ENCODE measurements at regions not wholly inside any gene's neighbourhood (a gene's known extent, or its start where the extent isn't known, plus 50 kb on each side); places are given as distances from the start of the nearest gene placed in this dataset.
"Not testable (repeated sequence)": the region's sequence is repeated elsewhere in the genome, so short reads cannot be mapped to it uniquely, and the experiment has no call there.

DNA sequence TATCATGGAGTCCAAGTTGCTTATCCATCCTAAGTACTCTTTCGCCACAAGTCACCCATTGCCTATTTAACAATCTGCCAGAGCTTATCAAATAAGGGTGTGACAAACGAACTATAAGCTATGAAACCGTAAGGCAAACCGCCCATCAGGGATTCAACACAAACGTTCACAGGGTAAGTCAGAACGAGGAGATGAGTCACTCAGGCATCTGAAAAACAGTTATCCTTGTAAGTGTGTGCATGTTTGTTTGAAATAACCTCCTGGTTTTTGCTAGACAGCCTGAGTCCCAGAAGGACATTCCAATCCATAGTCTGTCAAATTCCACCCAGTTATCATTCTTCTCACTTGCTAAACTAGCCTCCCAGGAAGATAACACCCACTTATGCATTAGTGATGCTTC is 299.1 kb downstream of the PAX3 start:
- intact Hi-C loops (cut with micrococcal nuclease), result no loop called here
- Mint-ChIP-seq H3K27ac (no peak overlapping the region), H3K27me3 (no peaks in the 10 kb centered on the region), H3K36me3 (ENCODE audit: low read depth) (no peaks in the 10 kb centered on the region), H3K4me3 (no peak overlapping the region), H3K4me1 (ENCODE audit: low read depth) (no peaks in the 10 kb centered on the region), H3K9me3 (no peaks in the 10 kb centered on the region)

DNA sequence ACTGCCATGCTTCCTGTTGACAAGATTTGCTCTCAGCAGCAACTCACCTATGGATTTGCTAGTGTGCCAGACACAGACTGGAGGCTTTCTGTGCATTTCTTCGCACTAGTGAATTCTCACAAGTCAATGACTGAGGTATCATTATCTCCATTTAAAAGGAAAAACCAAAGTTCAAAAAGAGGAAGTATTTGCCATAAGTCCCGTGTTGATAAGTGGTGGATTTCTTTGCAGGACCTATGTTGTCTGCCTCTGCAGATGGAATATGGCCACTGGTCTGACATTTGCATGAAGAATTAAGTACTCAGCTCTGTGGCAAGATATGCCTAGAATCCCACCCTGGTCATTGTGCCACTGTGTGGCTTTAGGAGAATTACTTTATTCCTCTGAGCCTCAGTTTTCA is 299.6 kb downstream of the PAX3 start:
- Mint-ChIP-seq H3K27me3 (no peaks in the 10 kb centered on the region), H3K36me3 (ENCODE audit: low read depth) (no peaks in the 10 kb centered on the region), H3K4me1 (ENCODE audit: low read depth) (no peaks in the 10 kb centered on the region), H3K27ac (no peak overlapping the region), H3K4me3 (no peak overlapping the region), H3K9me3 (no peaks in the 10 kb centered on the region)
- intact Hi-C loops (cut with micrococcal nuclease), result no loop called here

DNA sequence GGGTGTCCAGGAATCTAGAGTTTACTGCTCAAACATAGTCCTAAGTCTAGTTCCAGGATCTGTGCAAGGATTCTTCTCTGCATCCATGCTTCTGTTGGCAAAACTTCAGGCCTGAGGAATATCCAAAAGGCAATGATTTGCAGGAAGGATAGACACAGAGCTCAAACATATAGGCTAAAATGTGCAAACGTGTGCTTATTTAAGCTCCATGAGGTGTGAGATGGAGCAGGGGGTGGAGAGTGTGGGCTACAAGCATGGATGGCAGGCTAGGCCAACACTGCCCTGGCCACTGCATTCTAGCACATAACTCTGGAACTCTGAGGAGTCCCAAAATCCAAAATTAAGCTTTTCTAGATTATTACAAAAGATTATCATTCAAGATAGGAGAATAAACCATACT is 301.1 kb downstream of the PAX3 start:
- no peaks in the 10 kb centered on the region for H3K4me1 Mint-ChIP-seq (ENCODE audit: low read depth)
- intact Hi-C loops (cut with micrococcal nuclease), result no loop called here
- no peaks in the 10 kb centered on the region for H3K27me3 Mint-ChIP-seq
- H3K4me3 Mint-ChIP-seq, result no peak overlapping the region
- H3K36me3 Mint-ChIP-seq (ENCODE audit: low read depth), result no peaks in the 10 kb centered on the region
- no peaks in the 10 kb centered on the region for H3K9me3 Mint-ChIP-seq
- no peak overlapping the region for H3K27ac Mint-ChIP-seq

DNA sequence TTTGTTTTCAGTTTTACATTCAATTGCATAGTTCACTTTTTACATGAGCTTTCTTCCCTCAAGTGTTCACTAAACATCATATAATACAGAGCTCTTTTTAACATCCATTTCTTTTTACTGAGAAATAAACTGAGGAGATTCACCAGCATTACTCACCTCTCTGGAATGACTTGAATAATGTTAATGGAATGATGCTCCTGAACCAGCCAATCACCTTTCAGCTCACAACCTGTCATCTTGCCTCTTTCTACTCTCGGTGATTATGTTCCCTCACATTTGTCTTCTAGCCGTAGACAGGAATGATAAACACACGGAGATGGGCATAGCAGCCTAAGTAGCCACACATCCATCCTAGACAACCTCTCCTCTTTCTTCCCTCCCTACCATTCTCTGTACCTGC is 301.7 kb downstream of the PAX3 start:
- Mint-ChIP-seq H3K4me1 (ENCODE audit: low read depth) (no peaks in the 10 kb centered on the region), H3K27me3 (no peaks in the 10 kb centered on the region), H3K4me3 (no peak overlapping the region), H3K9me3 (no peaks in the 10 kb centered on the region), H3K27ac (no peak overlapping the region), H3K36me3 (ENCODE audit: low read depth) (no peaks in the 10 kb centered on the region)
- intact Hi-C loops (cut with micrococcal nuclease), result no loop called here

DNA sequence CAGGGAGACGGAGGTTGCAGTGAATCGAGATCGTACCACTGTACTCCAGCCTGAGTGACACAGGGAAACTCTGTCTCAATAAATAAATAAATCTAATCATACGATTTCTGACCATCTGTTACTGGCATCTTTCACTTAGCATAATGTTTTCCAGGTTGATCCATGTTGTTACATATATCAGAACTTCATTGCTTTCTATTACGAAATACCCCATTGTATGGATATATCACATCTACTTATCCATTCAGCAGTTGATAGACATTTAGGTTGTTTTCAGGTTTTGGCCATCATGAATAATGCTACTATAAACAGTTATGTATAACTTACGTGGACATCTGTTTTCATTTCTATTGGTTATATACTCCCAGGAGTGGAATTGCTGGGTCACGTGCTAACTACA is 303.9 kb downstream of the PAX3 start:
- Mint-ChIP-seq H3K4me3 (no peak overlapping the region), H3K27me3 (no peaks in the 10 kb centered on the region), H3K4me1 (ENCODE audit: low read depth) (no peaks in the 10 kb centered on the region), H3K36me3 (ENCODE audit: low read depth) (no peaks in the 10 kb centered on the region), H3K27ac (no peak overlapping the region), H3K9me3 (no peaks in the 10 kb centered on the region)
- intact Hi-C loops (cut with micrococcal nuclease), result no loop called here

DNA sequence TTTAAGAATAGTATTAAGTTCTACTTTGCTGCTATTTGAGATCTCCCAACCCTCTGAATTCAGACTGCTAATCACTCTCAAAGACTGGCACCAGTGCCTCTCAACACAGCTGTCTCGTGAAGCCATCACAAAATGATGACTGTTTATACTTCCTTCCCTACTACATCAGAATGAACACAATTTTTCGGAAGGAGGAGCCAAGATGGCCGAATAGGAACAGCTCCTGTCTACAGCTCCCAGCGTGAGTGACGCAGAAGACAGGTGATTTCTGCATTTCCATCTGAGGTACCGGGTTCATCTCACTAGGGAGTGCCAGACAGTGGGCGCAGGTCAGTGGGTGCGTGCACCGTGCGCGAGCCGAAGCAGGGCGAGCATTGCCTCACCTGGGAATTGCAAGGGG is 314.4 kb downstream of the PAX3 start:
- intact Hi-C loops (cut with micrococcal nuclease); H3K36me3 Mint-ChIP-seq (ENCODE audit: low read depth); H3K27me3 Mint-ChIP-seq; H3K4me1 Mint-ChIP-seq (ENCODE audit: low read depth); H3K4me3 Mint-ChIP-seq; H3K27ac Mint-ChIP-seq; H3K9me3 Mint-ChIP-seq: not testable (repeated sequence)

DNA sequence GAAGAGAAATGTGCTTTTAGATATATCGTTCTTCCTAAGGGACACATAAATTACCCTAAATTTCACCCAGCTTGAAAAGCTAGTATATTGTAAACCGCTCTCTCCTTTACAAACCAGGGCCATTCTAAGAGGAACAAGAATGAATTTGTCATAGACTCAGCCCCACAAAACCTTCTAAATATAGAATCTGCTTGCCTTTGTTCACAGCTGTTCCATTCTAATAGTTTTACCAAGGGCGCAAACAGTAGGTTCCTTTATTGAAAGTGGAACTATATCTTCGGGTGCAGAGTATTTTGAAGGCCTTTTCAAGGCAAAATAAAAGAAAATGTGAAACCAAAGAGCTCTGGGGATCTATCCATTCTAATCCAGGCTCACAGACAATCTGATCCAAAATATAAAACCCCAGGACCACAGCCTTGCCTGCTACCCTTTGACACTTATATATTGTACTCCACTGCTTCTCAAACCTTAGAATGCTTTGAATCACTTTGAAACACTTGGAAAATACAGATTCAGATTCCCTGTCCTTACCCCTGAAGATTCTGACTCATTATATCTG is 316.8 kb downstream of the PAX3 start:
- intact Hi-C loops (cut with micrococcal nuclease), result no loop called here
- H3K9me3 Mint-ChIP-seq, result no peaks in the 10 kb centered on the region
- no peaks in the 10 kb centered on the region for H3K27me3 Mint-ChIP-seq
- no peak overlapping the region for H3K27ac Mint-ChIP-seq
- H3K4me3 Mint-ChIP-seq, result no peak overlapping the region
- H3K36me3 Mint-ChIP-seq (ENCODE audit: low read depth), result no peaks in the 10 kb centered on the region
- no peaks in the 10 kb centered on the region for H3K4me1 Mint-ChIP-seq (ENCODE audit: low read depth)

DNA sequence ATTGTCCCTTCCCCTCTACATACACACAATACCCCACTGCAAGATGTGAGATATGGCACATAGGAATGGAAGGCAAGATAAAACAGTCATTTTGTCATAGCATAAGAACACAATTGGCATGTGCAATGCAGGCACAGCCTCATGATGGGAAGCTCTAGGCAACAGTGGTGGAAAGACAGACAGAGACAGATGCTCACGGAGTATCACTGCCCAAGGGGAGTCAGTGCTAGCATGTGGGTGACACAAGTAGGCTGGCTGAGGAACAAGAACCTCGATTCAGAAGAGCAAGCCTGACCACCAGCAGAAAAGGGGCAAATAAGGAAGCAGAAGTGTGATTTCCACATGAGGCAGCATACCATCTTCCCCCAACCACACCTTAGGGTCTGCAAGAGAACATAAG is 323.6 kb downstream of the PAX3 start:
- Mint-ChIP-seq H3K27ac (no peak overlapping the region), H3K4me3 (no peak overlapping the region), H3K9me3 (no peaks in the 10 kb centered on the region), H3K36me3 (ENCODE audit: low read depth) (no peaks in the 10 kb centered on the region), H3K27me3 (no peaks in the 10 kb centered on the region), H3K4me1 (ENCODE audit: low read depth) (no peaks in the 10 kb centered on the region)
- intact Hi-C loops (cut with micrococcal nuclease), result no loop called here

DNA sequence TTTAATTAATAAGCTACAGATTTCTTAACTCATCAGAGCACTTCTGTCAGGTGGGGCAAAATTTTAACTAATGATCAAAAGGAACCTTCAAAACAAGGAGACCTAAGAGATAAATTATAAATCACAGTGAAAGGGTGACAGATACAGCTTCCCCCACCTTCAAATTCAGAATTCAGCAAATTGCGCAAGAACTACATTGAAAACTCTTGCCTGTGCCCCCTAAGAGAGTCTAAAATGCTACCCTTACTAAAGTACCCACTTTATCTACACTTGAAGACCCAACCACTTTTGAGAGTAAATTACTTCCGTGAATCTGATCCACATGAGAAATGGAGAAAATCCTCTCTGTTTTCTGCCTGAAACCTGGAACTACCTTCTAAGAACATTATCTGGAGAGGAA is 324.9 kb downstream of the PAX3 start:
- H3K27me3 Mint-ChIP-seq, result no peaks in the 10 kb centered on the region

DNA sequence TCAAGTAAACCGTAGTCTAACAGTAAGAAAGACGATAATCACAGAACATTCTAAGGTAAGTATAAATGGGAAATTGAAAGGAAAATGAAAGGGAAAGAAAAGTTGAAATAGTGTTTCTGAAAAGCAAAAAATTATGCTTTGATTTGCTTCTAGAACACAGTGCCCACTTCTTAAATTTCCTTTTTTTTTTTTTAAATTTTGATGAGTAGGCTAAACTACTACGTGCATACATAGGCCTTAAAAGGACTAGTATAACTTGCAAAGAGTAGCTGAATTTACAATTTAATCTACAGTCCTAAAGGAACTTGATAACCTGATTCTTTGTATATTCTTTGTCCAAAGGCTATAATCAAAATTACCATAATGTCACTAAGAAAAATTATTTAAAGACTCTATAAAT is 325.3 kb downstream of the PAX3 start:
- no peak overlapping the region for H3K4me3 Mint-ChIP-seq
- no peaks in the 10 kb centered on the region for H3K9me3 Mint-ChIP-seq
- no peak overlapping the region for H3K27ac Mint-ChIP-seq
- H3K36me3 Mint-ChIP-seq (ENCODE audit: low read depth), result no peaks in the 10 kb centered on the region
- H3K4me1 Mint-ChIP-seq (ENCODE audit: low read depth), result no peaks in the 10 kb centered on the region
- H3K27me3 Mint-ChIP-seq, result no peaks in the 10 kb centered on the region
- intact Hi-C loops (cut with micrococcal nuclease), result no loop called here

More for the DNA sequence above, 324.9 kb downstream of the PAX3 start:
- intact Hi-C loops (cut with micrococcal nuclease), result no loop called here
- Mint-ChIP-seq H3K36me3 (ENCODE audit: low read depth) (no peaks in the 10 kb centered on the region), H3K4me1 (ENCODE audit: low read depth) (no peaks in the 10 kb centered on the region), H3K9me3 (no peaks in the 10 kb centered on the region), H3K27ac (no peak overlapping the region), H3K4me3 (no peak overlapping the region)

DNA sequence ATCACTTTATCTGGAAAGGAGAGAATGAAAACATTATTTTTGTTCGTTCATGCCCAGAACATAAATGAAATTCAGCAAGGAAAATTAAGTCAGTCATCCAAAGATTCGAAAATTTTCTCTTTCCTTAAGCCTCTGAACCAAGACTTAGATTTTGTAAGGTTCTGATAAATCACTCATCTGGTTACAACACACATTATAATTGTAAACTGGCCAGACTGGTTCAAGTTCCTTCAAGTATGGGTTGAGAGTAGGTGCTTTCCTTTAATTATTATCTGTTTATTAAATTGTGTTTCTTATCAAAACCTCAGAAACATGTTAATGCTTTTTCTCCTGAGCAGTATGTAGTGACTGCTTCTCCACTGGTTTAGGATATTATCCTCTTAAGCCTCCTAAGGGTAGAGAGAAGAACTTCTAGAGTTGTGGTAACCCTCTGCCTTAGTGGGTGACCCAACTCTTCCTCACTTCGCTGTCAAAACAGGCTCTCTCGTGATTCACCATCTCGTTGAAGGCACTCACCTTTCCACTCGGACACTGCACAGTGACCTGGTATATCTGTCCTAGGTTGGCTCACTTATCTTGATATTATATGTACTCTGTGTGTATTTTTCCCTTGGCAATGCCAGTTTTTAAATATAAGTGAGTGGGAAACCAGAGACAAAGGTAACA is 325.9 kb downstream of the PAX3 start:
- Mint-ChIP-seq H3K27me3 (no peaks in the 10 kb centered on the region), H3K4me3 (no peak overlapping the region), H3K4me1 (ENCODE audit: low read depth) (no peaks in the 10 kb centered on the region)

DNA sequence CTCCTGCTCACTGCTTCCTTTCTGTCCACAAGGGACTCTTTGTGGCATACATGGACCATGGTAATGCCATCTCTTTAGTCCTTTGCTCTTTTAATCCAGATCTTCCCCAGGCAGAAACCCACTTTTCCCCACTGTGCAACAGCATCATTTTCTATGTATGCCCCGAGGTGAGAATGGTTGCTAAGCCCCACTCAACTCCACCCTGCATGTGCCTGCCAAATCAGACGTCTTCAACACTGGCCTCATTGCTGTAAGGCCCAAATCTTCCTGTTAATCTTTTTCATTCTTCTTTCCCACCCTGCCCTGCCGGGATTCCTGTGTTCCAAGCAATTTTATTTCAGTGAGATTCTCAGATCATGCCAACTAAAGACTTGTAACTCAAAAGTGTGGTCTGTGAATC is 328.4 kb downstream of the PAX3 start:
- Mint-ChIP-seq H3K27ac (no peak overlapping the region), H3K9me3 (no peaks in the 10 kb centered on the region), H3K4me1 (ENCODE audit: low read depth) (no peaks in the 10 kb centered on the region), H3K27me3 (no peaks in the 10 kb centered on the region), H3K36me3 (ENCODE audit: low read depth) (no peaks in the 10 kb centered on the region), H3K4me3 (no peak overlapping the region)
- intact Hi-C loops (cut with micrococcal nuclease), result no loop called here

More for the DNA sequence above, 325.9 kb downstream of the PAX3 start:
- H3K36me3 Mint-ChIP-seq (ENCODE audit: low read depth), result no peaks in the 10 kb centered on the region
- no peaks in the 10 kb centered on the region for H3K9me3 Mint-ChIP-seq
- intact Hi-C loops (cut with micrococcal nuclease), result no loop called here
- no peak overlapping the region for H3K27ac Mint-ChIP-seq

DNA sequence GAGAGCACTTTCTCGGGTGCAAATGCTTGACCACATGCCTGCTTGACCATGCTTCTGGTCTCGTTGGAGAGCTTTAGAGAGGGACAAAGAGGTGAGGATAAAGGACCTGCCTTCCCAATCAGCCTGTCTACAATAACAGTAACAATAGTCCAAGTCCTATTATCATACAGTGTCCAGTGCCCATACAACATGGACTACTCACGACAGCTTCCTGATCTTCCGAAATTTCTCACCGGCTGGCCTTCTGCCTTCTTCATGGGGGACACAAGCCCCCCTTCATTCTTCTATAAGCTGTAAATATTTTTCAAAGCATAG is 329.0 kb downstream of the PAX3 start:
- H3K27ac Mint-ChIP-seq, result no peak overlapping the region
- no peaks in the 10 kb centered on the region for H3K36me3 Mint-ChIP-seq (ENCODE audit: low read depth)
- intact Hi-C loops (cut with micrococcal nuclease), result no loop called here
- H3K27me3 Mint-ChIP-seq, result no peaks in the 10 kb centered on the region
- H3K4me1 Mint-ChIP-seq (ENCODE audit: low read depth), result no peaks in the 10 kb centered on the region
- H3K9me3 Mint-ChIP-seq, result no peaks in the 10 kb centered on the region
- no peak overlapping the region for H3K4me3 Mint-ChIP-seq

DNA sequence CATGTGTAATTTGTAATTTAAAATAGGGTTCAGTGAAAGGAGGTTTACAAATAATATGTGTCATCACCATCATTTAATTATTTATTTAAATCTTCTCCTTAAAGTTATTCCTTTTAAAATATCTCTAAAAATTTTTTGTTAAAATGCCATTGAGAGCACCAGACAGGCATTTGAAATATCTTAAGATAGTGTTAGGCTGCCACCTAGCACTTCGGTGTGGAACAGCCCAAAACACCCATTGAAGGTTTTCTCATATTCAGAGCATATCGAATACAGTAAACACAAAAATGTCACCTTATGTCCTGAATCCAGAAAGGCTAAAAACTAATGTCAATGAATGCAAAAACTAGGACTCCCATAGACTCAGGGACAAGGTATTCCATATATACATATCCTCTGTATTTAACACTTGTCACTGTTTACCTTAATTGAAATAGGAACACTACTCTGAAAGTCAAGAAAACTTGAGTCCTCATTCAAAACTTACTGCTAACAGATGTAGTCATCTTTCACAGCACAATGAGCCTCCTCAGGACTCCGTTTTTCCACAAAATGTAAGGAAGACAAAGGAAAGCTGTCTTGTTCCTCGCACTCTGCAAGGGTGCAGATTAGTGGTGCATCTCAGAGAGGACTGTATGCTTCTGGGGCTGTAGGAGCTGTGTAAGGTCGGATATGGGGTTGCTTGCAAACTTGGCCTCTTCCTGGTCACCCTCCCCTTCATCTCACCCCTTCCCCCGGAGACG is 329.5 kb downstream of the PAX3 start:
- no peaks in the 10 kb centered on the region for H3K36me3 Mint-ChIP-seq (ENCODE audit: low read depth)
- H3K4me1 Mint-ChIP-seq (ENCODE audit: low read depth), result no peaks in the 10 kb centered on the region
- intact Hi-C loops (cut with micrococcal nuclease), result no loop called here
- no peaks in the 10 kb centered on the region for H3K9me3 Mint-ChIP-seq
- H3K27ac Mint-ChIP-seq, result no peak overlapping the region
- H3K4me3 Mint-ChIP-seq, result no peak overlapping the region
- no peaks in the 10 kb centered on the region for H3K27me3 Mint-ChIP-seq

DNA sequence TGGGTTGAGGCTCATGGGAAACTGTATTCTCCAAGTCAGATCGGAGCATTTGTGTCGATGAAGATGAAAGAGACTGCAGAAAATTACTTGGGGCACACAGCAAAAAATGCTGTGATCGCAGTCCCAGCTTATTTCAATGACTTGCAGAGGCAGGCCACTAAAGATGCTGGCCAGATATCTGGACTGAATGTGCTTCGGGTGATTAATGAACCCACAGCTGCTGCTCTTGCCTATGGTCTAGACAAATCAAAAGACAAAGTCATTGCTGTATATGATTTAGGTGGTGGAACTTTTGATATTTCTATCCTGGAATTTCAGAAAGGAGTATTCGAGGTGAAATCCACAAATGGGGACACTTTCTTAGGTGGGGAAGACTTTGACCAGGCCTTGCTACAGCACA is 336.6 kb downstream of the PAX3 start:
- no peaks in the 10 kb centered on the region for H3K4me1 Mint-ChIP-seq (ENCODE audit: low read depth)
- no peak overlapping the region for H3K27ac Mint-ChIP-seq
- intact Hi-C loops (cut with micrococcal nuclease), result no loop called here
- H3K36me3 Mint-ChIP-seq (ENCODE audit: low read depth), result no peaks in the 10 kb centered on the region
- no peaks in the 10 kb centered on the region for H3K9me3 Mint-ChIP-seq
- H3K4me3 Mint-ChIP-seq, result no peak overlapping the region
- no peaks in the 10 kb centered on the region for H3K27me3 Mint-ChIP-seq

Measured in dendritic cell treated with granulocyte-macrophage colony-stimulating factor and Interleukin-4, amounts not matched to agents 40 ng/mL and 50 ng/mL, for 4 days (primary cell).